GM19324 (cell line): ENCODE measurements at regions not wholly inside any gene's neighbourhood (a gene's known extent, or its start where the extent isn't known, plus 50 kb on each side); places are given as distances from the start of the nearest gene placed in this dataset.

ENCODE experiments used
- ATAC-seq: cut with Tn5 transposase; IDR thresholded peaks from one replicate; pipeline ENCODE4 v1.9.1; 2021; ENCODE audit warnings: mild to moderate bottlenecking, moderate library complexity; ENCODE audit not compliant: unreplicated experiment, low FRiP score

GRCh38 chr3:124679048-124679638, 51.1 kb upstream of the UMPS start:
- ATAC-seq: no peak
